Stimulated activated CD8-positive, alpha-beta memory T cell treated with anti-CD3 and anti-CD28 coated beads, Interleukin-12 subunit alpha, Interleukin-12 subunit beta, amount 100 ng/mL, for 24 hours (primary cell): ENCODE measurements at regions not wholly inside any gene's neighbourhood (a gene's known extent, or its start where the extent isn't known, plus 50 kb on each side); places are given as distances from the start of the nearest gene placed in this dataset.
"Not testable (repeated sequence)": the region's sequence is repeated elsewhere in the genome, so short reads cannot be mapped to it uniquely, and the experiment has no call there.

ENCODE experiments used
- DNase-seq: peaks from one replicate; pipeline ENCODE4 v3.0.0-alpha.2; 2020; ENCODE audit errors: extremely low read depth

DNA sequence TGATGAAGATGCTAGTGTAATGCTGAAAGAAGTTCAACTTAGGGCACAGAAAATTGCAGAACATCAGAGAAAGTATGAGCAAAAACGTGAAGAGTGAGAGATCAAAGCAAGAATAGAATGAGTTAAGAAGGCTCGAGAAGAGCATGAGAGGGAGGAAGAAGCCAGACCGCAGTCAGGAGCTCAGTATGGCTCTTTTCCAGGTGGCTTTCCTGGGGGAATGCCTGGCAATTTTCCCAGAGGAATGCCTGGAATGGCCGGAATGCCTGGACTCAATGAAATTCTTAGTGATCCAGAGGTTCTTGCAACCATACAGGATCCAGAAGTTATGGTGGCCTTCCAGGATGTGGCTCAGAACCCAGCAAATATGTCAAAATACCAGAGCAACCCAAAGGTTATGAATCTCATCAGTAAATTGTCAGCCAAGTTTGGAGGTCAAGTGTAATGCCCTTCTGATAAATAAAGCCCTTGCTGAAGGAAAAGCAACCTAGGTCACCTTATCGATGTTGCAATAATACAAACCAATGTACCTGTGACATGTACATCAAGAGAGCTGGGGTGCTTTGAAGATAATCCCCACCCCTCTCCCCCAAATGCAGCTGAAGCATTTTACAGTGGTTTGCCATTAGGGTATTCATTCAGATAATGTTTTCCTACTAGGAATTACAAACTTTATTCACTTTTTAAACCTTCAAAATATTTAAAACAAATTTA is 277.9 kb downstream of the LPIN1 start:
- not testable (repeated sequence) for DNase-seq

GRCh38 chr2:12027136-12027535 is 280.7 kb downstream of the LPIN1 start:
- no peak for DNase-seq

DNA sequence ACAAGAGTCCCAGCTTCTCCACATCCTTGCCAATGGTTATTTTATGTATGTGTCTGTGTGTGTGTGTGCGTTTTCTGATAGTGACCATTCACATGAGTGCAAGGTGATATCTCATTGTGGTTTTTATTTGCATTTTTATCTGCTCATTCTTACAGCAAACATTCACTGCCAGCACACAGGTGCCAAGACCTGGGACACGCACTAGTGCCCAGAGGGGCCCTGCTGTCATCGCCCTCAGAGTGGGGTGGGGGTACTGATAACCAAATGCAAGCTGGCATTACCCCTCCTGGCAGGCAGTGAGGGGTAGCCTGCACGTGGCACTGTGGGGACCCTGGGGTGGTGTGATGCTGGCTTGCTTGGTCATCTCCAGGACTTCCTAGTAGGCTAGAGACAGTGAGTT is 285.4 kb downstream of the LPIN1 start:
- no peak for DNase-seq

DNA sequence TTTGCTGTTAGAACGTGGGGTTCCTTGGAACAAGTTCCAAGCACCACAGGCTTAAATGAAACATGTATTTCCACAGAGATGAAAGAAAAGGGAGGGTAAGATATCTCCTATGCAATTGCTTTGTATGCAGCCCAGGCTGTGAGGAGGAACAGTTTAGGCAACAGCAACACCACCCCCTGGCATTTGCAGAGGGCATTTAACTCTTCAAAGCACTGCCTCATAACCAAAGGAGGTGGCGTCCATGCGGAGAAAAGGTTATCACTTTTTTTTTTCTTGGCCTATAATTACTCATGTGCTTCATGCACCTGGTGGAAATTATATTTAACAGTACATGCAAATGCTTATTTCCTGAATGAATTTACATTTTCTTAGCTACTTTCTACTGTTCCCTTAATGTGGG is 286.0 kb downstream of the LPIN1 start:
- DNase-seq = no peak

- no peak for DNase-seq
These were observed 286.5 kb downstream of the LPIN1 start for GRCh38 chr2:12032975-12033374.

GRCh38 chr2:12033494-12033893 is 287.1 kb downstream of the LPIN1 start:
- DNase-seq = no peak

DNA sequence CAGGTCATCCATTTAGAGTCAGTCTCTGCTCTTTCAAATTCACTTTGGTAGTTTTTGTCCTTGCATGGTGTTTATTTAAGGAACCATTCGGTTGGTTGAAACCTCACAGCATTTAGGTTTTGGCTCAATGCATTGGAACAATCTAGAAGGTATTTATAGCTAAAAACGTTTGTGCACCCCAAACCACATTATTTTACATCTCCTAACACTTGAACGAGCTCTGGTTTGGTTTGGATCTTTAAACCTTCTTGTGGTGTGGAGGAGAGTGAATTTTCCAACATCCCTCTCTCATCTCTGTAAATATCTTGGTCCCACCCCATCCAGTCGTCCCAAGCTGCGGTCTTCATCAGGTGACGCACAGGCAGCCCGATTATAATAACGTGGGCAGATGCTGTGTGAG is 287.9 kb downstream of the LPIN1 start:
- DNase-seq = no peak

- no peak for DNase-seq
These were observed 288.7 kb downstream of the LPIN1 start for GRCh38 chr2:12035029-12035720.

DNA sequence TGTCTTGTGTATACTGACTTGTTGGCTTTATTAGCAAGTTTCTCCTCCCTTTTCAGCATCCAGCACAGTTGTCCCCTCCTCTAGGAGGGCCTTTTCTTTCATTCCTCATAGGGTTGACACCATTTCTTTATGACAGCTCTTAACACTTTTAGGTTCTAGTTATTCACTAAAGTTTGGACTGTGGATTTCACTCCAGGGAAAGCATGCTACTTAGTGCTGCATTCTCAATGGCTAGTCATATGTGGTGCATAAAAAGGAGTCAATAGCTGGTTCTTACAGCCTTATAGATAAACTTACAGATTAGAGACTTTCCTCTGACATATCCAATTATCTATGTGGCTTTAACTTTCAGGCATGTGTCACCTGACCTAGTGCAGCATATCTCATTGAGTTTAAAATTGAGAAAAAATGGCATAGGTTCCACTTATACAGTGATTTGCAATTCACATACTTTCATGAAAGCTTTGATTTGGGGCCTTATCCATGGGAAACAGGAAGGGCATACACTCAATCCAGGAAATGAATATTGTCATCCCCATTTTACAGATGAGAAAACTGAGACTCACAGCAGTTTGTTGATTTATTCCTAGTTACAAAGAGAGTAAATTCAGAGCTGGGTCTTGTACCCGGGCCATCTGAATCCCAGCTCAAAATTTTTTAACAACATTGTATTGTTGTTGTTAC is 289.7 kb downstream of the LPIN1 start:
- no peak for DNase-seq

DNA sequence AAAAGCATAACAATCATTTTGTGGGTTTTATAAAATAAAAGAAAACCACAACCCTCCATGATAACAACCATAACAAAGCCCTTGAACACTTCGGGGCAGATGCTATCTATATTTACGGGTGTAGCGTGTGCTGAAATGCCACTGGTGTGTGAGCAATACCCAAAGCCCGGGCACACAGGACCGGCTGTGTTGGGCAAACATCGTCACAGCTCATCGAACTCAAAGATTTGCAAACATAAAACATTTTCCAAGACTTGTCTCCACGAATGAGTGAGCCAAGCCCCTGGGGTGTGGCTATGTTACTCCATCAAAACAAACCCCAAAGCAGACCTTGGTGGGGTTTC is 290.2 kb downstream of the LPIN1 start:
- no peak for DNase-seq

DNA sequence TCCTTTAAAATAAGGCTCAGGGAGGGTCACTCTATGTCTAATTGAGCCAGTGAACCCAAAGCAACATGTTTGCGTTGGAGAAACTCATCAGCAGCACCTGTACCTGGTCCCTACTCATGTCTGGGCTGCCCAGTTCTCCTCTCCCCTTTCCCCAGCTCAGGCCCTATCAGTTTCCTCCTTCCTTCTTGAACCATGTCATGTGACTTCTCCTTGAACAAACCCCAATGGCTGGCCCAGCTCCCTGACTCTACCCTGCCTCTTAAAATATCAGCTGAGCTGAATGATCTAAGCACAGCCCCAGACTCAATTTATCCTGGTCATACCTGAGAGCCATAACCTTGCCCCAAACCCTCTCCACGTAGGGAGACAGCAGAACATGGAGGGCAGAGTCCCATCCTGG is 290.9 kb downstream of the LPIN1 start:
- no peak for DNase-seq

GRCh38 chr2:12041236-12041635 is 294.8 kb downstream of the LPIN1 start:
- no peak for DNase-seq

GRCh38 chr2:12043131-12043530 is 296.7 kb downstream of the LPIN1 start:
- no peak for DNase-seq

DNA sequence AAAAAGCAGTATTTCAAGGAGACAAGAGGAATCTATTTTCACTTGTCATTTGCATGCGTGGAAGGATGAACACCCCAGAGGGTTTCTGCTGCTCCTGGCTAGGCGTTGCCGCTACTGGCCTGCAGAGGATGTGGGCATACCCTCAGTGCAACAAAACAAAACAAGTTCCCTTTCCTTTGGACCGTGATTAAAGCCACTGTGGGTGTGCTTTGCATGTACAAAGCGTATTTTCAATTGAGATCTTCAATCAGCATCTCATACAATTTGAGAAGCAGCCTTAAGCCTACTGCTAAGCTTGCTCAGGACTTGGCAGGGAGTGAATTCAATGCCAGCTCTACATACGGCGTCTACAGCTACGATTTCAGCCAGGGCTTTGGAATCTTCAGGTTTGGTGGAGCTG is 298.4 kb downstream of the LPIN1 start:
- no peak for DNase-seq

DNA sequence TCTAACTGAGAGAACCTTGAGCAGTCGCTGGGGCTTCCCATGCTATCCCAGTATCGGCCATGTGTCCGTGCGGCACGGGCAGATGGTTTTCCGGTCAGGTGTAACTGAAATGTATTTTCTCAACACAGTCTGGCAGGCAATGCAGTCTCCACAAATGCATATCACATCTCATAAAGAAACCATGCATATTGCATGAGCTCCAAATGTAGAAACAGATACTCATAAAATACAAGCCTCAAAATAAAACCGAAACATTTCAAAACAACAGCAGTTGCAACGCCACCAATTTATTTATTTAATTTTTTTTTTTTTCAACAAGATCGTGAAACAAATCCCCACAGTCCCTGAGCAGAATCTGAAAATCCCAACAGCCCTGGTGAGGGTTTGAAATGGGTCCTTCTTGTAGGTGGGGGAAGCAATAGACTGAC is 299.4 kb downstream of the LPIN1 start:
- no peak for DNase-seq

DNA sequence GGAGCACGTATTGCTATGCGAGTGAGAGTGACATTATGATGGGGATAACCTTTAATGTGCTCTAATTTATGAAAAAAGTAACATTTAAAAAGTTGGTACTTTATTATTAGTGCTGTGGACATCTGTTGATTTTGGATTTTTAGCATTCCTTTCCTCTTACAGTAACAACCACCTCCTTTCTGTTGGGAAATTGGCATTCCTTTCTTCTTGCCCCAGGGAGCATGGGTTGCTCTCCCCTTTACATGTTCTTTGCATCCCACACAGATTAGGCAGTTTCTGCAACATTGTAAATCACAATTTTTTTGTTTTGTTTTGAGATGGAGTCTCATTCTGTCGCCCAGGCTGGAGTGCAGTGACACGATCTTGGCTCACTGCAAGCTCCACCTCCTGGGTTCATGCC is 300.2 kb downstream of the LPIN1 start:
- no peak for DNase-seq

- DNase-seq = no peak
These were observed 301.3 kb downstream of the LPIN1 start for GRCh38 chr2:12047761-12048160.

DNA sequence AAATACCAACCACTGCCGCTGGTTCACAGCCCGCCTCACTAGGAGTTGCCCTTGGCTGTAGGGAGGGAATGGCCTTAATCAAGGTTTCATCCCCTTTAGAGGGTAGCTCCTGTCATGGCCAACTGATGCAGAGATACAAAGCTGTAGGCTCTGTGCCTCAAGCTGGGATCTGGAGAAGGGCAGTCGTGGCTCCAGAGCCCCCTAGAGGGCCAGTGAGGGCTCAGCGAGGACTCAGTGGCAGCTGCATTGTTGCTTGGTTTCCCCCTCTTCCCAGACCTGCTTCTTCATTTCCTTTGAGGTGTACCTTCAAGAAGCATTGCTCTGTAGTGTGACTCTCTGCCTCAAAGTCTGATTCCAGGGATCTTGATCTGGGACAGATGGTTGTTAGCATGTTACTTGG is 302.1 kb downstream of the LPIN1 start:
- no peak for DNase-seq

DNA sequence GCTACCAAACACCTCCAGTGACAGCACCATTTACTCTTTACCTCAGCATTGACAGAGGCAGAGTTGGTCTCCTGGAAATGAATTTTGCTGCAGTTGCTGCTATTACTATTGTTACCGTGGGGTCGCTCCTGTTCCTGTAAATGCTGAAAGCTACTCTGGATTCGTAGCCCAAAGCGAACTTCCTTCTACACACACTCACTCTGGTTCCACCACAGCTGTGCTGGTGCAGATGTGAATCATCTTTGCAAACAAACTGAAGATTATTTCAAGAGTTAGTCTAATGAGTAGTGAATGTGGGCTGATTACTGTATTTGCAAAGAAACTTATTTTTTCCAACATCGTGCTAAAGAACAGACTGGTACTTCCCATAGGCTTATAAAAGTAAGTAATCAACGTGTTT is 304.0 kb downstream of the LPIN1 start:
- no peak for DNase-seq

DNA sequence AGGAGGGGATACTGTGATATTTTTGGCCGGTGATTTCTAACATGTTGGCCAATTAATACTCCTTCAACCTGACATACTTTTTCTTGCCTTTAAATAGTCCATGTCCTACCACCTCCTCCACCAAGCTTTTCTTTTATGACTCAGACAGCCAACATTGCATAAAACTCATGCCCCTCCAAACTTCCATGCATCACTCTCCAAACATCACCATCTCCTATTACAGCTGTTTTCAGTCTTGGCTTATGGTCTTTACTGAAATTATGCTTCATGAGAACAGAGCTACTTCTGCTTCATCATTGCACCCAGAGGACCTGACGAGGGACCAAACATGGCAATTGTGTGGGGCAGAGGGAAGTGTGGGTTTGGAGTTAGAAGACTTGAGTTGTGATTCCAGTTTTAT is 305.4 kb downstream of the LPIN1 start:
- no peak for DNase-seq

DNA sequence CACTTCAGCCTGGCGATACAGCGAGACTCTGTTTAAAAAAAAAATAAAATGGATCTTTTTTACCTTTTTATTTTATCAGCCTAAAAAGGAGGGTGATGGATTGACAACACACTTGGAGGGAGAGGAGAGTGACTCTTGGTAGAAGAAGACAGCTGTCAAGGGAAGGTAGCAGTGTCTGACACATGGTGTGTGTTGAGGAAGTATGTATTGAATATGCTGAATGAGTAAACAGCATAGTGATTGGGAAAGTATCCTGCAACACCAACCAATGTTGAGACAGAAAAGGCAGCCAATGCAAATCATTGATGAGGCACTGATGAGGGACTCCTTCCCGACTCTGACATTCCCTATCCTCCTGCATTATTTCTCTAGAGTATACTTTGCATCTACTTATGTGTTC is 306.4 kb downstream of the LPIN1 start:
- no peak for DNase-seq

DNA sequence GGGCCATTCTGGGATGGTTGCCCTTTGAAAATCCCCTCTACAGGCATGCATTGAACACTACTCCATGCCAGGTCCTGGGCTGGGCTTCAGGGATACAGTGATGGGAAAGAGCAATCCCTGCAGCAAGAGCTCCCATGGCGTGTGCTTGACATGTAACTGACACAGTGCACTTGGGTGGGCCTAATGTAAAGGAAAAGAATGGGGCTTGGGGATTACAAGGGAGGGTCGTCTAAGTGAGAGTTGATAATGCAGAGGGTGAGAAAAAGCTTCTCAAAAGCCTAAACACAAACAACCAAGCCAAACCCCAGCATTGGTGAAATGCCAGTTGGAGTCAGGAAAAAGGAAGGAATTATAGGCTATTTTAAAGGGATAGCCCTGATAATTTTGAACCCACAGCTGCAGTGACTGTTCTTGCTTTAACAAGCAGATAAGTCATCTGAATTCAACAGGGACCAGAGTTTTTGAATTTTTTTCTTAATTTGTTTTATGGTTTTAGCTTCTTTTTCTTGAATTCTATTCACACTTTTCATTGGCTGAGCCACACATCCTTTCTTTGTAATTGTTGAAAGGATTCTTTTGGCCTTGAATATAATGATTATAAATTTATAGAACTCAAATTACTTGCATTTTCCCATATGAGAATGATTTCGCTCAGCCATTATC is 308.7 kb downstream of the LPIN1 start:
- no peak for DNase-seq
